Hepatocyte (in vitro differentiated cells): ENCODE measurements at regions not wholly inside any gene's neighbourhood (a gene's known extent, or its start where the extent isn't known, plus 50 kb on each side); places are given as distances from the start of the nearest gene placed in this dataset.

Source experiments
- DNase-seq: peaks from one replicate; pipeline ENCODE4 v3.0.0-alpha.2; 2016; ENCODE audit warnings: low spot score
- H2AFZ ChIP-seq: fragments of 200-600 bp; sonication (generic); 2 replicates; pipeline ENCODE4 v1.6.0; 2016; ENCODE audit warnings: antibody characterized with exemption, mild to moderate bottlenecking
- H3K27ac ChIP-seq: fragments of 200-600 bp; sonication (generic); 2 replicates; pipeline ENCODE4 v1.5.1; 2016; ENCODE audit warnings: mild to moderate bottlenecking
- H3K27me3 ChIP-seq: fragments of 200-600 bp; sonication (generic); 2 replicates; pipeline ENCODE4 v1.6.1; 2016
- H3K36me3 ChIP-seq: fragments of 200-600 bp; sonication (generic); replicated peaks from 2 replicates; pipeline ENCODE4 v1.5.1; 2016; ENCODE audit warnings: low read depth; ENCODE audit not compliant: insufficient read depth
- H3K4me1 ChIP-seq: fragments of 200-600 bp; sonication (generic); 2 replicates; pipeline ENCODE4 v1.5.1; 2016; ENCODE audit warnings: mild to moderate bottlenecking, moderate library complexity; ENCODE audit not compliant: insufficient read depth
- H3K4me2 ChIP-seq: fragments of 200-600 bp; sonication (generic); 2 replicates; pipeline ENCODE4 v1.6.0; 2016
- H3K4me3 ChIP-seq: fragments of 200-600 bp; sonication (generic); 2 replicates; pipeline ENCODE4 v1.5.1; 2016; ENCODE audit warnings: mild to moderate bottlenecking
- H3K79me2 ChIP-seq: fragments of 200-600 bp; sonication (generic); 2 replicates; pipeline ENCODE4 v1.6.0; 2017; ENCODE audit warnings: mild to moderate bottlenecking
- H3K9me2 ChIP-seq: fragments of 200-600 bp; sonication (generic); replicated peaks from 2 replicates; pipeline ENCODE4 v1.6.0; 2017; ENCODE audit warnings: mild to moderate bottlenecking; ENCODE audit not compliant: insufficient read depth
- H3K9me3 ChIP-seq: fragments of 200-600 bp; sonication (generic); 2 replicates; pipeline ENCODE4 v1.5.1; 2016; ENCODE audit warnings: low read depth, mild to moderate bottlenecking
- H4K20me1 ChIP-seq: fragments of 200-600 bp; sonication (generic); 2 replicates; pipeline ENCODE4 v1.6.0; 2016; ENCODE audit warnings: mild to moderate bottlenecking; ENCODE audit not compliant: insufficient read depth, poor library complexity, severe bottlenecking
- CTCF ChIP-seq: fragments of 200-600 bp; sonication (generic); IDR thresholded peaks from 2 replicates; pipeline ENCODE4 v1.5.1; 2016; ENCODE audit warnings: antibody characterized with exemption, mild to moderate bottlenecking; ENCODE audit not compliant: poor library complexity
- EZH2 ChIP-seq: fragments of 200-600 bp; sonication (generic); IDR thresholded peaks from 2 replicates; pipeline ENCODE4 v1.6.1; 2016; ENCODE audit warnings: antibody characterized with exemption, mild to moderate bottlenecking, borderline replicate concordance
- EZH2phosphoT487 ChIP-seq: fragments of 200-600 bp; sonication (generic); IDR thresholded peaks from one replicate; pipeline ENCODE4 v1.6.1; 2018; ENCODE audit warnings: antibody characterized with exemption, mild to moderate bottlenecking, low read depth, moderate library complexity; ENCODE audit not compliant: unreplicated experiment, severe bottlenecking
- WGBS: methylation state at CpG from one replicate; pipeline ENCODE4 v1.1.6; 2016; ENCODE audit warnings: low lambda C conversion rate; ENCODE audit errors: missing lambda C conversion rate; 5-methylcytosine and 5-hydroxymethylcytosine counted together

- H3K36me3 ChIP-seq: no peaks in the 10 kb centered on the region
- no peak overlapping the region for H2AFZ ChIP-seq
- no peak overlapping the region for H3K27ac ChIP-seq
- TF ChIP-seq EZH2: no peak
- no peak for TF ChIP-seq CTCF
- TF ChIP-seq EZH2phosphoT487: no peak
- no peak for DNase-seq
- H3K9me3 ChIP-seq: no peaks in the 10 kb centered on the region
- H3K79me2 ChIP-seq: no peaks in the 10 kb centered on the region
- no peak overlapping the region for H3K4me2 ChIP-seq
- H3K27me3 ChIP-seq: no peaks in the 10 kb centered on the region
- no peak overlapping the region for H3K4me3 ChIP-seq
- H4K20me1 ChIP-seq: no peaks in the 10 kb centered on the region
- no peaks in the 10 kb centered on the region for H3K9me2 ChIP-seq
- 54% methylated on average over 1 of the region's 1 CpG for WGBS
- H3K4me1 ChIP-seq: no peaks in the 10 kb centered on the region
These were observed 380.6 kb upstream of the RBMS3 start for GRCh38 chr3:28900301-28900700.

- Histone ChIP-seq H3K9me3 (no peaks in the 10 kb centered on the region), H3K4me1 (no peaks in the 10 kb centered on the region), H3K36me3 (no peaks in the 10 kb centered on the region), H3K4me2 (no peak overlapping the region), H3K4me3 (no peak overlapping the region), H2AFZ (no peak overlapping the region), H3K79me2 (no peaks in the 10 kb centered on the region), H4K20me1 (no peaks in the 10 kb centered on the region), H3K9me2 (no peaks in the 10 kb centered on the region), H3K27ac (no peak overlapping the region), H3K27me3 (no peaks in the 10 kb centered on the region)
- no peak for TF ChIP-seq EZH2phosphoT487
- DNase-seq: no peak
These were observed 379.9 kb upstream of the RBMS3 start for GRCh38 chr3:28901018-28901417.

GRCh38 chr3:28903171-28903601 lies 377.7 kb upstream of the RBMS3 start:
- TF ChIP-seq EZH2: no peak
- H3K4me3 ChIP-seq: no peak overlapping the region
- no peaks in the 10 kb centered on the region for H3K36me3 ChIP-seq
- H3K4me2 ChIP-seq: no peak overlapping the region
- whole genome bisulfite sequencing: 97% methylated on average over 30 of the region's 30 CpGs
- DNase-seq: no peak
- H3K4me1 ChIP-seq: no peaks in the 10 kb centered on the region
- H3K79me2 ChIP-seq: no peaks in the 10 kb centered on the region
- H3K27me3 ChIP-seq: no peaks in the 10 kb centered on the region
- H4K20me1 ChIP-seq: no peaks in the 10 kb centered on the region
- H3K27ac ChIP-seq: no peak overlapping the region
- H2AFZ ChIP-seq: no peak overlapping the region
- H3K9me3 ChIP-seq: no peaks in the 10 kb centered on the region
- no peaks in the 10 kb centered on the region for H3K9me2 ChIP-seq

- H3K9me3 ChIP-seq: no peaks in the 10 kb centered on the region
- H2AFZ ChIP-seq: no peak overlapping the region
- no peaks in the 10 kb centered on the region for H3K9me2 ChIP-seq
- no peaks in the 10 kb centered on the region for H3K27me3 ChIP-seq
- no peaks in the 10 kb centered on the region for H3K79me2 ChIP-seq
- H4K20me1 ChIP-seq: no peaks in the 10 kb centered on the region
- no peak overlapping the region for H3K4me3 ChIP-seq
- TF ChIP-seq CTCF: no peak
- TF ChIP-seq EZH2: no peak
- no peaks in the 10 kb centered on the region for H3K4me1 ChIP-seq
- DNase-seq: no peak
- H3K36me3 ChIP-seq: no peaks in the 10 kb centered on the region
- H3K4me2 ChIP-seq: no peak overlapping the region
- 30% methylated on average over 3 of the region's 3 CpGs for WGBS
- H3K27ac ChIP-seq: no peak overlapping the region
These were observed 375.1 kb upstream of the RBMS3 start for GRCh38 chr3:28905798-28906197.
